A549 (cell line): ENCODE measurements at regions not wholly inside any gene's neighbourhood (a gene's known extent, or its start where the extent isn't known, plus 50 kb on each side); places are given as distances from the start of the nearest gene placed in this dataset.

ENCODE experiments used
- ATAC-seq, 2 experiments: fragments of 200-7000 bp in 1 of 2; fragments of >200 bp in 1 of 2; cut with Nextera tagmentation in 1 of 2; cut with Tn5 transposase in 1 of 2; 3 replicates each; pipeline versions ENCODE4 v1.8.0 to v1.9.1; 2018 to 2020; ENCODE audit warnings: mild to moderate bottlenecking in 1 of 2, moderate library complexity in 1 of 2
- CTCF ChIA-PET: fragments of 300-600 bp; sonication (Branson Sonifier 250); formaldehyde crosslinking; extraction: SDS; loops from one replicate; lab custom pipeline; 2021; ENCODE audit warnings: antibody characterized with exemption, inconsistent platforms; lab: Yijun Ruan, JAX
- POLR2A ChIA-PET: fragments of 350-600 bp; formaldehyde crosslinking; extraction: SDS; loops from one replicate; lab custom pipeline; 2021; ENCODE audit warnings: antibody characterized with exemption, inconsistent platforms; lab: Yijun Ruan, JAX
- DNase-seq, 2 experiments: peaks; one replicate each; pipeline versions ENCODE4 v3.0.0 to v3.0.0-alpha.2; 2011 to 2016; ENCODE audit warnings: low read depth in 1 of 2, low spot score in 1 of 2
- FAIRE-seq: peaks from 2 replicates; lab custom pipeline; 2011; peaks lifted over from hg19 to GRCh38; lab: Jason Lieb, UNC
- H3K27ac ChIP-seq, 2 experiments: fragments of >200 bp; sonication (Bioruptor Twin); formaldehyde crosslinking; 3 replicates each; pipeline ENCODE4 v1.5.1; 2016 to 2017
- H3K4me1 ChIP-seq: fragments of >200 bp; sonication (Bioruptor Twin); formaldehyde crosslinking; 3 replicates; pipeline ENCODE4 v1.6.1; 2016
- H3K4me2 ChIP-seq: fragments of >200 bp; sonication (Bioruptor Twin); formaldehyde crosslinking; 3 replicates; pipeline ENCODE4 v1.6.1; 2016
- H3K4me3 ChIP-seq: fragments of >200 bp; sonication (Bioruptor Twin); formaldehyde crosslinking; 3 replicates; pipeline ENCODE4 v1.5.1; 2016
- H3K9me3 ChIP-seq: fragments of >200 bp; sonication (Bioruptor Twin); formaldehyde crosslinking; 3 replicates; pipeline ENCODE4 v1.6.1; 2016
- BCL3 ChIP-seq: fragments of >200 bp; sonication (Bioruptor Twin); formaldehyde crosslinking; IDR thresholded peaks from 3 replicates; pipeline ENCODE4 v1.6.1; 2016
- BHLHE40 ChIP-seq: IDR thresholded peaks from 2 replicates; pipeline ENCODE4 v1.6.1; 2012; ENCODE audit warnings: low read depth, low read length, inconsistent platforms
- CTCF ChIP-seq: fragments of >200 bp; sonication (Bioruptor Twin); formaldehyde crosslinking; IDR thresholded peaks from 3 replicates; pipeline ENCODE4 v1.5.1; 2016
- EHF ChIP-seq: fragments of 250-450 bp; sonication (Bioruptor Pico); IDR thresholded peaks from 2 replicates; pipeline ENCODE4 v1.5.0; 2020; ENCODE audit warnings: mild to moderate bottlenecking
- EP300 ChIP-seq, 2 experiments: fragments of >200 bp; sonication (Bioruptor Twin); formaldehyde crosslinking; IDR thresholded peaks; 2 replicates in 1 of 2; 3 replicates in 1 of 2; pipeline ENCODE4 v1.6.1; 2016 to 2017
- ESRRA ChIP-seq: fragments of 150-350 bp; IDR thresholded peaks from 2 replicates; pipeline ENCODE4 v1.6.1; 2014; ENCODE audit warnings: mild to moderate bottlenecking, low read length, borderline replicate concordance
- FOSB ChIP-seq: fragments of 250-450 bp; sonication (Bioruptor Pico); IDR thresholded peaks from 2 replicates; pipeline ENCODE4 v1.5.0; 2020; ENCODE audit warnings: mild to moderate bottlenecking, moderate library complexity
- FOXS1 ChIP-seq: fragments of 250-450 bp; sonication (Bioruptor Pico); IDR thresholded peaks from 2 replicates; pipeline ENCODE4 v1.5.0; 2020; ENCODE audit warnings: mild to moderate bottlenecking, moderate library complexity
- HDAC2 ChIP-seq: fragments of 200-600 bp; sonication (generic); IDR thresholded peaks from 2 replicates; pipeline ENCODE4 v1.6.1; 2016
- HEYL ChIP-seq: fragments of 250-450 bp; sonication (Bioruptor Pico); IDR thresholded peaks from 2 replicates; pipeline ENCODE4 v1.8.0; 2021; ENCODE audit warnings: mild to moderate bottlenecking, moderate library complexity
- HOXA7 ChIP-seq: fragments of 250-450 bp; sonication (Bioruptor Pico); IDR thresholded peaks from 2 replicates; pipeline ENCODE4 v1.5.0; 2020; ENCODE audit warnings: mild to moderate bottlenecking, moderate library complexity
- JUNB ChIP-seq: fragments of >200 bp; sonication (Bioruptor Twin); formaldehyde crosslinking; IDR thresholded peaks from 2 replicates; pipeline ENCODE4 v1.6.1; 2016
- MYC ChIP-seq: IDR thresholded peaks from 2 replicates; pipeline ENCODE4 v1.6.1; 2012; ENCODE audit warnings: mild to moderate bottlenecking, inconsistent platforms, low read length, improper control_type of control experiment, borderline replicate concordance
- NFE2L2 ChIP-seq: fragments of 150-350 bp; conservative IDR thresholded peaks from 2 replicates; pipeline ENCODE4 v1.6.1; 2014; ENCODE audit warnings: low read length
- PHF8 ChIP-seq: fragments of 200-600 bp; sonication (generic); IDR thresholded peaks from 2 replicates; pipeline ENCODE4 v1.6.1; 2016; ENCODE audit warnings: low read depth, mild to moderate bottlenecking, antibody characterized with exemption, moderate library complexity, borderline replicate concordance
- POLR2AphosphoS2 ChIP-seq: conservative IDR thresholded peaks from 2 replicates; pipeline ENCODE4 v1.6.1; 2012; ENCODE audit warnings: low read length, improper control_type of control experiment, inconsistent platforms
- RAD21 ChIP-seq, 2 experiments: fragments of >200 bp in 1 of 2; sonication (Bioruptor Twin) in 1 of 2; formaldehyde crosslinking in 1 of 2; IDR thresholded peaks in 1 of 2; conservative IDR thresholded peaks in 1 of 2; 2 replicates in 1 of 2; 3 replicates in 1 of 2; pipeline ENCODE4 v1.6.1; 2012 to 2018; ENCODE audit warnings: inconsistent platforms in 1 of 2
- RCOR1 ChIP-seq: fragments of 150-350 bp; IDR thresholded peaks from 2 replicates; pipeline ENCODE4 v1.6.1; 2014; ENCODE audit warnings: antibody characterized with exemption, low read length, low read depth
- RFX5 ChIP-seq: fragments of 450-650 bp; IDR thresholded peaks from 2 replicates; pipeline ENCODE4 v1.7.1; 2014; ENCODE audit warnings: antibody characterized with exemption, mild to moderate bottlenecking, moderate library complexity
- TFCP2L1 ChIP-seq: fragments of 250-450 bp; sonication (Bioruptor Pico); IDR thresholded peaks from 2 replicates; pipeline ENCODE4 v1.5.0; 2021; ENCODE audit warnings: mild to moderate bottlenecking
- USF2 ChIP-seq: fragments of 450-650 bp; IDR thresholded peaks from 2 replicates; pipeline ENCODE4 v1.6.1; 2014; ENCODE audit warnings: antibody characterized with exemption
- ZC3H11A ChIP-seq: fragments of 450-650 bp; IDR thresholded peaks from 2 replicates; pipeline ENCODE4 v1.6.1; 2014; ENCODE audit warnings: antibody characterized with exemption, mild to moderate bottlenecking
- ZFP36 ChIP-seq: fragments of 450-650 bp; IDR thresholded peaks from 2 replicates; pipeline ENCODE4 v1.6.1; 2014; ENCODE audit warnings: borderline replicate concordance; ENCODE audit not compliant: partially characterized antibody
- ZNF302 ChIP-seq: fragments of 250-450 bp; sonication (Bioruptor Pico); IDR thresholded peaks from 2 replicates; pipeline ENCODE4 v1.9.0; 2021; ENCODE audit warnings: inconsistent platforms, mild to moderate bottlenecking, moderate library complexity
- WGBS: methylation state at CpG from one replicate; pipeline ENCODE4 v1.1.6; 2017; ENCODE audit errors: missing lambda C conversion rate; 5-methylcytosine and 5-hydroxymethylcytosine counted together

GRCh38 chr10:132120734-132121510 lies 55.2 kb downstream of the JAKMIP3 start:
- ATAC-seq (no peak), DNase-seq (no peak), FAIRE-seq (no peak)
- ChIA-PET CTCF (interaction anchor here (1.0 to 1.8 kb wide), 3 partner anchors 11 to 98 kb away, joined by 4 to 6 read pairs (median 5); no protein-coding TSS in a partner anchor), POLR2A (no interaction called here)
- H3K27ac ChIP-seq = no peak overlapping the region
- WGBS = 89% methylated on average over 25 of the region's 25 CpGs
- no peaks in the 10 kb centered on the region for H3K9me3 ChIP-seq
- no peak overlapping the region for H3K4me3 ChIP-seq
- no peaks in the 10 kb centered on the region for H3K4me1 ChIP-seq
- no peak overlapping the region for H3K4me2 ChIP-seq
- TF ChIP-seq BCL3 (no peak), HDAC2 (no peak), RAD21 (conservative IDR thresholded peaks at IDR 0.05 in 1 of 2, IDR thresholded peaks at IDR 0.05 in 1 of 2) (no peak), ESRRA (no peak), JUNB (no peak), NFE2L2 (no peak), ZC3H11A (no peak), BHLHE40 (no peak), RFX5 (no peak), CTCF (no peak), POLR2AphosphoS2 (no peak), MYC (no peak), EP300 (IDR thresholded peaks at IDR 0.05) (no peak), HEYL (CRISPR knock-in tag) (no peak), FOXS1 (CRISPR knock-in tag) (no peak), EHF (CRISPR knock-in tag) (no peak), FOSB (CRISPR knock-in tag) (no peak)

- 91% methylated on average over 8 of the region's 12 CpGs for WGBS
- ATAC-seq (no peak), FAIRE-seq (no peak), DNase-seq (no peak)
- CTCF ChIA-PET = interaction anchor here (1.8 kb wide), 1 partner anchor 12 kb away, joined by 5 read pairs; no protein-coding TSS in a partner anchor
- Histone ChIP-seq H3K4me2 (no peak overlapping the region), H3K27ac (no peak overlapping the region), H3K4me3 (no peak overlapping the region), H3K9me3 (no peaks in the 10 kb centered on the region), H3K4me1 (no peaks in the 10 kb centered on the region)
- POLR2A ChIA-PET = no interaction called here
- TF ChIP-seq TFCP2L1 (CRISPR knock-in tag) (no peak), USF2 (no peak), ZNF302 (no peak), BHLHE40 (no peak), POLR2AphosphoS2 (no peak), HOXA7 (CRISPR knock-in tag) (no peak), RCOR1 (no peak), FOXS1 (CRISPR knock-in tag) (no peak), ZFP36 (no peak), NFE2L2 (no peak), PHF8 (no peak)
Measured at GRCh38 chr10:132121511-132121830, 55.7 kb downstream of the JAKMIP3 start.
